K562 (cell line): ENCODE measurements at regions not wholly inside any gene's neighbourhood (a gene's known extent, or its start where the extent isn't known, plus 50 kb on each side); places are given as distances from the start of the nearest gene placed in this dataset.

Source experiments
- ATAC-seq: fragments of 200-7000 bp; cut with Tn5 transposase; 3 replicates; pipeline ENCODE4 v1.9.1; 2020; ENCODE audit warnings: moderate library complexity
- BruUV-seq: library from RNA; stranded (reverse); fragments of 400-500 nt; replicated peaks from 2 replicates; lab custom pipeline; 2021; lab: Mats Ljungman, UMichigan
- CTCF ChIA-PET: fragments of 300-600 bp; formaldehyde crosslinking; extraction: SDS; loops from one replicate; lab custom pipeline; 2021; ENCODE audit warnings: low intra/inter-chr PET ratio; lab: Yijun Ruan, JAX
- POLR2A ChIA-PET: fragments of 300-600, 350-650 bp; sonication (Branson Sonifier 250); formaldehyde crosslinking; extraction: SDS; loops from one replicate; lab custom pipeline; 2021; ENCODE audit warnings: antibody characterized with exemption, inconsistent platforms; lab: Yijun Ruan, JAX
- DNase-seq, 4 experiments: peaks; one replicate each; pipeline versions ENCODE4 v3.0.0 to v3.0.0-alpha.2; 2011 to 2018; ENCODE audit warnings: low spot score in 3 of 4, mixed read lengths in 3 of 4; ENCODE audit errors: extremely low read depth in 1 of 4
- FAIRE-seq: peaks from 2 replicates; lab custom pipeline; 2011; peaks lifted over from hg19 to GRCh38; lab: Jason Lieb, UNC
- H2AFZ ChIP-seq: 2 replicates; pipeline ENCODE4 v1.6.0; 2011; ENCODE audit warnings: low read depth, low read length, control low read depth, inconsistent platforms
- H3K27ac ChIP-seq: fragments of 200-600 bp; 3 replicates; pipeline ENCODE4 v1.8.0; 2011; ENCODE audit warnings: low read depth, mild to moderate bottlenecking, control low read depth, inconsistent platforms, low read length, moderate library complexity, mixed read lengths; ENCODE audit errors: extremely low read depth
- H3K27me3 ChIP-seq, 2 experiments: fragments of 300-600 bp in 1 of 2; 2 replicates in 1 of 2; 3 replicates in 1 of 2; pipeline versions ENCODE4 v1.6.0 to v1.8.0; 2011; ENCODE audit warnings: inconsistent platforms in 2 of 2, low read length in 2 of 2, mild to moderate bottlenecking in 1 of 2, mixed read lengths in 1 of 2, moderate library complexity in 1 of 2; ENCODE audit not compliant: control insufficient read depth in 2 of 2, insufficient read depth in 2 of 2
- H3K36me3 ChIP-seq: fragments of 300-600 bp; 3 replicates; pipeline ENCODE4 v1.8.0; 2011; ENCODE audit warnings: mild to moderate bottlenecking, low read length, inconsistent platforms; ENCODE audit not compliant: control insufficient read depth, insufficient read depth
- H3K4me1 ChIP-seq, 2 experiments: fragments of 200-600 bp in 1 of 2; replicated peaks in 1 of 2; 2 replicates in 1 of 2; 3 replicates in 1 of 2; pipeline versions ENCODE4 v1.5.1 to v1.8.0; 2011; ENCODE audit warnings: inconsistent platforms in 2 of 2, low read length in 2 of 2, mild to moderate bottlenecking in 1 of 2, mixed read lengths in 1 of 2, moderate library complexity in 1 of 2; ENCODE audit not compliant: control insufficient read depth in 2 of 2, insufficient read depth in 2 of 2
- H3K4me2 ChIP-seq: 2 replicates; pipeline ENCODE4 v1.6.1; 2011; ENCODE audit warnings: low read length, control low read depth, inconsistent platforms, mixed read lengths; ENCODE audit not compliant: insufficient read depth
- H3K4me3 ChIP-seq: fragments of 200-600 bp; sonication (generic), shearing (Covaris generic); 2 replicates; pipeline ENCODE4 v1.5.1; 2016; ENCODE audit warnings: control low read depth, inconsistent platforms
- H3K79me2 ChIP-seq: fragments of 200-600 bp; 3 replicates; pipeline ENCODE4 v1.8.0; 2011; ENCODE audit warnings: low read length, inconsistent platforms; ENCODE audit not compliant: control insufficient read depth, insufficient read depth
- H3K9ac ChIP-seq, 2 experiments: 2 replicates each; pipeline versions ENCODE4 v1.6.0 to v1.6.1; 2011; ENCODE audit warnings: low read depth in 2 of 2, low read length in 2 of 2, control low read depth in 1 of 2, inconsistent platforms in 1 of 2, mild to moderate bottlenecking in 1 of 2, mixed read lengths in 1 of 2; ENCODE audit not compliant: insufficient read depth in 1 of 2
- H3K9me1 ChIP-seq: one replicate; pipeline ENCODE4 v1.6.0; 2011; ENCODE audit warnings: inconsistent platforms, mild to moderate bottlenecking, low read length, moderate library complexity; ENCODE audit not compliant: control insufficient read depth, insufficient read depth
- H3K9me3 ChIP-seq: replicated peaks from 2 replicates; pipeline ENCODE4 v1.5.1; 2011; ENCODE audit warnings: low read depth, low read length, inconsistent platforms; ENCODE audit not compliant: control insufficient read depth, insufficient read depth
- H4K20me1 ChIP-seq: replicated peaks from 2 replicates; pipeline ENCODE4 v1.6.1; 2011; ENCODE audit warnings: low read length, inconsistent platforms, mixed read lengths; ENCODE audit not compliant: control insufficient read depth, insufficient read depth
- C11orf30 ChIP-seq: fragments of 450-650 bp; IDR thresholded peaks from 2 replicates; pipeline ENCODE4 v1.6.1; 2016; ENCODE audit warnings: low read depth, mild to moderate bottlenecking
- ELK1 ChIP-seq: sonication (generic); formaldehyde crosslinking; IDR thresholded peaks from 2 replicates; pipeline ENCODE4 v1.8.1; 2022; ENCODE audit warnings: missing genetic modification reagents
- FOSL1 ChIP-seq: fragments of 200-800 bp; sonication (Bioruptor generic); conservative IDR thresholded peaks from 2 replicates; pipeline ENCODE4 v1.6.1; 2016; ENCODE audit warnings: missing genetic modification characterization, missing compliant biosample characterization
- LARP7 ChIP-seq: fragments of 450-650 bp; IDR thresholded peaks from 2 replicates; pipeline ENCODE4 v1.6.1; 2016
- NCOA1 ChIP-seq: fragments of 450-650 bp; IDR thresholded peaks from 2 replicates; pipeline ENCODE4 v1.6.1; 2016; ENCODE audit warnings: low read depth
- SIN3A ChIP-seq, 2 experiments: fragments of 150-350 bp in 1 of 2; IDR thresholded peaks; 2 replicates each; pipeline ENCODE4 v1.6.1; 2011 to 2016; ENCODE audit warnings: borderline replicate concordance in 2 of 2, low read depth in 2 of 2, low read length in 2 of 2, mild to moderate bottlenecking in 2 of 2, moderate library complexity in 2 of 2; ENCODE audit not compliant: control insufficient read depth in 1 of 2
- SIX5 ChIP-seq, 2 experiments: IDR thresholded peaks; 2 replicates each; pipeline ENCODE4 v1.6.1; 2011; ENCODE audit warnings: low read length in 2 of 2, borderline replicate concordance in 1 of 2, low read depth in 1 of 2, mild to moderate bottlenecking in 1 of 2, moderate library complexity in 1 of 2; ENCODE audit not compliant: insufficient read depth in 1 of 2
- SMAD2 ChIP-seq: fragments of 150-350 bp; IDR thresholded peaks from 2 replicates; pipeline ENCODE4 v1.6.1; 2014; ENCODE audit warnings: low read depth, mild to moderate bottlenecking, low read length
- SP1 ChIP-seq: sonication (generic); formaldehyde crosslinking; IDR thresholded peaks from 2 replicates; pipeline ENCODE4 v1.8.1; 2022; ENCODE audit warnings: mild to moderate bottlenecking, missing genetic modification reagents
- ZNF124 ChIP-seq: sonication (generic); formaldehyde crosslinking; IDR thresholded peaks from 2 replicates; pipeline ENCODE4 v1.8.1; 2022; ENCODE audit warnings: missing genetic modification reagents
- ZNF507 ChIP-seq: conservative IDR thresholded peaks from 2 replicates; pipeline ENCODE4 v1.6.1; 2017; ENCODE audit warnings: missing genetic modification characterization, missing compliant biosample characterization
- ZNF586 ChIP-seq: fragments of 450-650 bp; formaldehyde crosslinking; conservative IDR thresholded peaks from 2 replicates; pipeline ENCODE4 v1.4.0; 2020; ENCODE audit warnings: mild to moderate bottlenecking, moderate library complexity
- WGBS: fragments of 100-300 bp; shearing (Covaris generic); methylation state at CpG from one replicate; pipeline ENCODE4 v1.1.6; 2016; ENCODE audit warnings: low coverage, mixed read lengths; ENCODE audit not compliant: insufficient coverage; ENCODE audit errors: missing lambda C conversion rate; 5-methylcytosine and 5-hydroxymethylcytosine counted together
- in situ Hi-C: fragments of 300-500 bp; cut with MboI; formaldehyde crosslinking; loops from 4 replicates; pipeline ENCODE4 v1.15.0; 2018; ENCODE audit warnings: inconsistent platforms, mixed read lengths
- intact Hi-C: fragments of 100-400 bp; cut with micrococcal nuclease; formaldehyde crosslinking; loops from 2 replicates; pipeline ENCODE4 v1.14.2; 2022

GRCh38 chr5:74311961-74312360 is 328.6 kb downstream of the ENC1 start:
- H2AFZ ChIP-seq = no peak overlapping the region
- TF ChIP-seq LARP7 (no peak), SMAD2 (no peak), SIN3A (IDR thresholded peaks at IDR 0.05; ENCODE audit: borderline replicate concordance in 2 of 2, control insufficient read depth in 1 of 2, low read depth in 2 of 2, low read length in 2 of 2) (no peak), NCOA1 (no peak), SIX5 (IDR thresholded peaks at IDR 0.05; ENCODE audit: borderline replicate concordance in 1 of 2, insufficient read depth in 1 of 2, low read depth in 1 of 2, low read length in 2 of 2) (no peak), ZNF586 (CRISPR knock-in tag) (no peak), SP1 (CRISPR knock-in tag) (no peak), FOSL1 (tag) (no peak), C11orf30 (no peak), ZNF507 (tag) (no peak), ZNF124 (CRISPR knock-in tag) (no peak), ELK1 (CRISPR knock-in tag) (no peak)
- no peak overlapping the region for H3K4me2 ChIP-seq
- no peak for FAIRE-seq
- ATAC-seq = no peak
- H3K4me3 ChIP-seq = no peak overlapping the region
- in situ Hi-C loops = no loop called here
- no peak for DNase-seq
- H3K27me3 ChIP-seq = peaks cover 0 to 7% of the 10 kb centered on the region in 2 experiments; a peak in 2 of 5 replicates
- H3K4me1 ChIP-seq = no peaks in the 10 kb centered on the region
- H3K9me3 ChIP-seq = no peaks in the 10 kb centered on the region
- ChIA-PET POLR2A (interaction anchor here (1.0 kb wide), 1 partner anchor 26 kb away, joined by 3 read pairs; no protein-coding TSS in a partner anchor), CTCF (no interaction called here)
- no peaks in the 10 kb centered on the region for H3K36me3 ChIP-seq
- H3K9ac ChIP-seq = no peak overlapping the region
- no TSS peak for BruUV-seq
- no peaks in the 10 kb centered on the region for H4K20me1 ChIP-seq
- H3K9me1 ChIP-seq = no peaks in the 10 kb centered on the region
- no peak overlapping the region for H3K27ac ChIP-seq
- 0% methylated on average over 1 of the region's 1 CpG for WGBS
- H3K79me2 ChIP-seq = no peaks in the 10 kb centered on the region
- intact Hi-C loops = loop anchor here (1.0 kb wide), 1 partner anchor 21 kb away; no protein-coding TSS in a partner anchor
